ENCODE measurements at regions not wholly inside any gene's neighbourhood (a gene's known extent, or its start where the extent isn't known, plus 50 kb on each side); places are given as distances from the start of the nearest gene placed in this dataset.

- TF ChIP-seq CTCF (IDR thresholded peaks at IDR 0.05; ENCODE audit: low read depth, low read length, poor library complexity, severe bottlenecking) (no peak), EZH2phosphoT487 (IDR thresholded peaks at IDR 0.05; ENCODE audit: borderline replicate concordance, low read length) (no peak)
Observed at GRCh38 chr5:66467564-66467963, 128.6 kb upstream of the MAST4 start.

Data from DOHH2 (cell line).